ENCODE measurements at regions not wholly inside any gene's neighbourhood (a gene's known extent, or its start where the extent isn't known, plus 50 kb on each side); places are given as distances from the start of the nearest gene placed in this dataset.

GRCh38 chr15:62588938-62589670 is 424.0 kb upstream of the C2CD4B start:
- no peak for DNase-seq

GRCh38 chr15:62591842-62592838 is 427.1 kb upstream of the C2CD4B start:
- DNase-seq: no peak

GRCh38 chr15:62592920-62593319 is 427.8 kb upstream of the C2CD4B start:
- DNase-seq: no peak

GRCh38 chr15:62593681-62594399 is 428.8 kb upstream of the C2CD4B start:
- DNase-seq: no peak

GRCh38 chr15:62598217-62598616 is 433.1 kb upstream of the C2CD4B start:
- DNase-seq: no peak

- no peak for DNase-seq
Measured at GRCh38 chr15:62599791-62600777, 435.0 kb upstream of the C2CD4B start.

- DNase-seq: no peak
Measured at GRCh38 chr15:62601777-62602545, 436.9 kb upstream of the C2CD4B start.

- DNase-seq: no peak
Measured at GRCh38 chr15:62603742-62604141, 438.7 kb upstream of the C2CD4B start.

- no peak for DNase-seq
Measured at GRCh38 chr15:62605282-62605681, 437.3 kb upstream of the TPM1 start.

- DNase-seq: no peak
Measured at GRCh38 chr15:62606376-62607113, 436.0 kb upstream of the TPM1 start.

- DNase-seq: no peak
Measured at GRCh38 chr15:62607114-62607462, 435.5 kb upstream of the TPM1 start.

- no peak for DNase-seq
Measured at GRCh38 chr15:62607643-62608042, 434.9 kb upstream of the TPM1 start.

- DNase-seq: no peak
Measured at GRCh38 chr15:62608369-62608768, 434.2 kb upstream of the TPM1 start.

GRCh38 chr15:62610265-62610869 is 432.2 kb upstream of the TPM1 start:
- DNase-seq: no peak

GRCh38 chr15:62611002-62611401 is 431.5 kb upstream of the TPM1 start:
- DNase-seq: no peak

GRCh38 chr15:62612183-62612733 is 430.3 kb upstream of the TPM1 start:
- DNase-seq: no peak

GRCh38 chr15:62612771-62613170 is 429.8 kb upstream of the TPM1 start:
- DNase-seq: no peak

- DNase-seq: no peak
Measured at GRCh38 chr15:62616746-62617145, 425.8 kb upstream of the TPM1 start.

GRCh38 chr15:62617741-62618140 is 424.8 kb upstream of the TPM1 start:
- no peak for DNase-seq

GRCh38 chr15:62618432-62618831 is 424.1 kb upstream of the TPM1 start:
- DNase-seq: no peak

Data from DMS79 treated with DMSO at 0.1 percent for 48 hours (cell line).